Heart left ventricle (tissue), 13 donors: ENCODE measurements at regions not wholly inside any gene's neighbourhood (a gene's known extent, or its start where the extent isn't known, plus 50 kb on each side); places are given as distances from the start of the nearest gene placed in this dataset.

Experiments used
- CTCF ChIP-seq, 12 donors: fragments of 200-600 bp; sonication (generic) in 4 of 12; IDR thresholded peaks; one replicate each; pipeline versions ENCODE4 v1.5.0 to v1.8.0; 2018 to 2022; ENCODE audit warnings: antibody characterized with exemption in 12 of 12, mild to moderate bottlenecking in 5 of 12
- POLR2A ChIP-seq, 2 donors: fragments of 450-650 bp; IDR thresholded peaks; one replicate each; pipeline ENCODE4 v1.6.1; 2017; ENCODE audit warnings: antibody characterized with exemption in 2 of 2, mild to moderate bottlenecking in 2 of 2, moderate library complexity in 2 of 2
- donor health status: ischemic (EF 13 %, LVEDD 7.1; RV severe dilation, severe dysfunction).
- donor health status: DM: no; HTN: yes; CAD: no.
- donor health status: DM: no; HTN: no; CAD: no.
- donor health status: ischemic (EF 25% LVEDD 6.9; RV normal size, moderate dysfunction).
- donor health status: ischemic (EF 25% LVEDD 5.7; RV mildly dilated, moderate dysfunction).
- donor health status: ischemic (EF 35%, LVEDD 5.7; RV mildly dilated, moderate dysfunction).
- donor health status: nonischemic (EF 11% LVEDD 7.7; RV severe dilation, severe dysfunction).
- donor health status: DM: yes; HTN: yes; CAD: no.
- donor health status: PGD.
- donor health status: ischemic (EF 29% LVEDD 5.4; RV normal size, mild dysfunction).
- donor health status: nonischemic (EF 23%, LVEDD 6.1; RV moderate dilation, normal function).

GRCh38 chr6:164845773-164846172 lies 463.6 kb downstream of the C6orf118 start:
- TF ChIP-seq CTCF (IDR thresholded peaks at IDR 0.05) (no peak), POLR2A (IDR thresholded peaks at IDR 0.05) (no peak)
